Ascending aorta (tissue), 2 donors: ENCODE measurements at regions not wholly inside any gene's neighbourhood (a gene's known extent, or its start where the extent isn't known, plus 50 kb on each side); places are given as distances from the start of the nearest gene placed in this dataset.

Experiments used
- DNase-seq, 2 donors: peaks; one replicate each; pipeline ENCODE4 v3.0.0-alpha.2; 2019; ENCODE audit warnings: low spot score in 2 of 2
- H3K27ac ChIP-seq, 2 donors: fragments of 200-600 bp; sonication (generic); one replicate each; pipeline ENCODE4 v1.5.1; 2016 to 2017; ENCODE audit warnings: mild to moderate bottlenecking in 1 of 2
- H3K27me3 ChIP-seq: fragments of 200-600 bp; sonication (generic); one replicate; pipeline ENCODE4 v1.5.1; 2017
- H3K36me3 ChIP-seq, 2 donors: fragments of 200-600 bp; sonication (generic); one replicate each; pipeline ENCODE4 v1.5.1; 2016
- H3K4me1 ChIP-seq, 2 donors: fragments of 200-600 bp; sonication (generic); one replicate each; pipeline ENCODE4 v1.5.1; 2016 to 2017; ENCODE audit warnings: mild to moderate bottlenecking in 1 of 2
- H3K4me3 ChIP-seq, 2 donors: fragments of 200-600 bp; sonication (generic); one replicate each; pipeline ENCODE4 v1.5.1; 2016 to 2017; ENCODE audit warnings: mild to moderate bottlenecking in 1 of 2
- H3K9me3 ChIP-seq, 2 donors: fragments of 200-600 bp; sonication (generic); one replicate each; pipeline ENCODE4 v1.5.1; 2016
- intact Hi-C: fragments of 100-400 bp; cut with DNase I; formaldehyde crosslinking; loops from one replicate; pipeline ENCODE4 v1.15.1; 2023
- TF ChIP-seq, protein P1 (sequence below), 3 experiments: fragments of 200-600 bp in 2 of 3; fragments of 450-650 bp in 1 of 3; sonication (generic) in 2 of 3; IDR thresholded peaks; one replicate each; pipeline ENCODE4 v1.5.1; 2016 to 2019; ENCODE audit warnings: antibody characterized with exemption in 3 of 3, mild to moderate bottlenecking in 1 of 3, moderate library complexity in 1 of 3

DNA sequence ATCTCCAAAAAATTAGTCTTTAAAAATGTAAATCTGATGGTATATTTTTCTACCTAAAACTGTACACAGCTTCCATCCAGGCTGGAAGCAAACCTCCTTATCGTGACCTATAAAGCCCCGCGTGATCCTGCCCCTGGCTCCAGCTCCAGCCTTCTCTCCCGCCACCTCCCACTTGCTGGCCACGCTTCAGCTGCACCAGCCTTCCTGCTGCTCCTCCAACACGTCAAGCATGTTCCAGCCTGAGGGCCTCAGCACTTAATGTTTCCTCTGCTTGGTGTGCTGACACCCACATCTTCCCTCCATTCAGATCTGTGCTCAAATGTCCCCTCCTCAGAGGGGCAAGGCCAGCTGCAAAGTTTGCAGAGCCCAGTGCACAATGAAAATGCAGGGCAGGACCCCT lies 123.5 kb upstream of the MAGI3 start:
- TF ChIP-seq, protein P1, sequence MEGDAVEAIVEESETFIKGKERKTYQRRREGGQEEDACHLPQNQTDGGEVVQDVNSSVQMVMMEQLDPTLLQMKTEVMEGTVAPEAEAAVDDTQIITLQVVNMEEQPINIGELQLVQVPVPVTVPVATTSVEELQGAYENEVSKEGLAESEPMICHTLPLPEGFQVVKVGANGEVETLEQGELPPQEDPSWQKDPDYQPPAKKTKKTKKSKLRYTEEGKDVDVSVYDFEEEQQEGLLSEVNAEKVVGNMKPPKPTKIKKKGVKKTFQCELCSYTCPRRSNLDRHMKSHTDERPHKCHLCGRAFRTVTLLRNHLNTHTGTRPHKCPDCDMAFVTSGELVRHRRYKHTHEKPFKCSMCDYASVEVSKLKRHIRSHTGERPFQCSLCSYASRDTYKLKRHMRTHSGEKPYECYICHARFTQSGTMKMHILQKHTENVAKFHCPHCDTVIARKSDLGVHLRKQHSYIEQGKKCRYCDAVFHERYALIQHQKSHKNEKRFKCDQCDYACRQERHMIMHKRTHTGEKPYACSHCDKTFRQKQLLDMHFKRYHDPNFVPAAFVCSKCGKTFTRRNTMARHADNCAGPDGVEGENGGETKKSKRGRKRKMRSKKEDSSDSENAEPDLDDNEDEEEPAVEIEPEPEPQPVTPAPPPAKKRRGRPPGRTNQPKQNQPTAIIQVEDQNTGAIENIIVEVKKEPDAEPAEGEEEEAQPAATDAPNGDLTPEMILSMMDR (IDR thresholded peaks at IDR 0.05): no peak
- Histone ChIP-seq H3K36me3 (no peaks in the 10 kb centered on the region), H3K9me3 (no peaks in the 10 kb centered on the region), H3K4me3 (no peak overlapping the region), H3K27me3 (no peaks in the 10 kb centered on the region), H3K4me1 (no peaks in the 10 kb centered on the region), H3K27ac (no peak overlapping the region)
- intact Hi-C loops: no loop called here
- DNase-seq: no peak

DNA sequence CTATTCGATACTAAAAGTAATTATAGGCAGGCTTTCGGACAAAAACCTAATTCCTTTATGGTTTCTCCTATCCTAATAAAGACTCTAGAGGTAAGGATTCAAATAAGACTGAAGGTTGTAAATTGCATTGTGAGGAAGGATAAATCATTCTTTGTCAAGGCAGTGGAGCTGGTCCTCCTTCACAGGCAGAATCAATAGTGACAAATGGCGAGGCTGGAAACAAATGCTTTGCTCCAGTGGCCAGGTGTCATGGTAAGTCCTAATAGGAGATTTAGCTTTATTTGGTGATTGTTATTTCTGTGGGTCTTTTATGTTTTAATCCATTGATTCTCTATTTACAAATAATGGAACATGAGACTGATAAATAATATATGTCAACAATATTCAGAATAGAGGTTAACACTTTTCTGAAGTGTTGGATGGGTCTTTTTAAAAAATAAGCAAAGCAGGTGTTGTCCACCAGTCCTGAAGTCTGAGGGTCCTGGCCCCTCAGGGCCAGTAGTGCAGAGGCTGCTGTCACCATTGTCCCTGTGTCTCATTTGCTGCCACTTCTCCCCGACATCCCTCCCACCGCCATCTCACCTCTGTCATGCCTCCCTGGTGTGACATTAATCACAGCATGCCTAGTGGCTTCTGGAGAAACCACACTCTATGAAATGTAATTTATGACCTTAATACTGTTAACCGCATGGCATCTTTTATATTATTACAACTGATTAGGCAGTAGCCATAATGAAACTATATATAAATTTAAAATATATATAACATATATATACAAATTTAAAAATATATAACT lies 120.9 kb upstream of the MAGI3 start:
- DNase-seq: no peak
- intact Hi-C loops: no loop called here

DNA sequence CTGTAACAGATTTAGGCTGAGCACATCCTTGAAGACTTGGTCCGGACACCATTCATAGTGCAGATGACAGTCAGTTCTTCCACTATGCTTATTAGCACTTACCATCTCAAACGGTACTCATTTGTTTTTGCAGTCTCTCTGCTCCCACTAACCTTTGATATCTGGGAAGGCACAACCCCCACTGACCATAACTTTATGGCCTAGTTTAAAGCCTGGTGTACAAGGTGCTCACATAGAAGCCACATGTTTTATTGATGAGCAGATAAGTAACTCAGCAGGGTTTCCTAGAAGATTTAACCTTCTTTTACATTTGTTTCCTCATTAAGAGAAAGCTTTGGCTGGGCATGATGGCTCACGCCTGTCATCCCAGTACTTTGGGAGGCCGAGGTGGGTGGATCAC lies 119.3 kb upstream of the MAGI3 start:
- Histone ChIP-seq H3K27me3 (no peaks in the 10 kb centered on the region), H3K36me3 (no peaks in the 10 kb centered on the region), H3K4me3 (no peak overlapping the region), H3K27ac (no peak overlapping the region), H3K9me3 (no peaks in the 10 kb centered on the region), H3K4me1 (no peaks in the 10 kb centered on the region)
- TF ChIP-seq, protein P1 (IDR thresholded peaks at IDR 0.05): no peak
- DNase-seq: no peak
- intact Hi-C loops: no loop called here

More for the DNA sequence above, 120.9 kb upstream of the MAGI3 start:
- no peaks in the 10 kb centered on the region for H3K9me3 ChIP-seq
- TF ChIP-seq, protein P1 (IDR thresholded peaks at IDR 0.05): no peak
- H3K27ac ChIP-seq: no peak overlapping the region
- no peaks in the 10 kb centered on the region for H3K27me3 ChIP-seq
- H3K4me1 ChIP-seq: no peaks in the 10 kb centered on the region
- no peaks in the 10 kb centered on the region for H3K36me3 ChIP-seq
- H3K4me3 ChIP-seq: no peak overlapping the region

DNA sequence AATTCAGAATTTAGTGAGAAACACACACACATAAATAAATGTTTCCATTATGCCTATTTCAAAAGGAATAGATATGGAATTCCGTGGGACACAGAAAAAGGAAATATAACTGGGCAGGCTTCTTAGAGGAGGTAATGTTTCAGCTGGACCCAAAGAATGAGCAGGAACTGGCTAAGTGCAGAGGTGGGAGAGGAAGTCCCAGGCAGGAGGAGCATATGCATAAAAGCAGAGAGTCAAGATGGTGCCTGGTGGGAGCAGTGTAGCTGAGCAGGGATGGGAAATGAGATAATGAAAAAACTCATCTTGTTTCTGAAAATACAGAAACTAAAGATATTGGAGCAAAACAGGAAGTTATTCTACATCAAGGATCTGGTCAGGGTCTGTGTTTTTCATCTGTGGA lies 115.2 kb upstream of the MAGI3 start:
- no peaks in the 10 kb centered on the region for H3K4me1 ChIP-seq
- TF ChIP-seq, protein P1 (IDR thresholded peaks at IDR 0.05): no peak
- H3K9me3 ChIP-seq: no peaks in the 10 kb centered on the region
- H3K27me3 ChIP-seq: no peaks in the 10 kb centered on the region
- H3K36me3 ChIP-seq: no peaks in the 10 kb centered on the region
- intact Hi-C loops: no loop called here
- H3K4me3 ChIP-seq: no peak overlapping the region
- DNase-seq: no peak
- no peak overlapping the region for H3K27ac ChIP-seq

DNA sequence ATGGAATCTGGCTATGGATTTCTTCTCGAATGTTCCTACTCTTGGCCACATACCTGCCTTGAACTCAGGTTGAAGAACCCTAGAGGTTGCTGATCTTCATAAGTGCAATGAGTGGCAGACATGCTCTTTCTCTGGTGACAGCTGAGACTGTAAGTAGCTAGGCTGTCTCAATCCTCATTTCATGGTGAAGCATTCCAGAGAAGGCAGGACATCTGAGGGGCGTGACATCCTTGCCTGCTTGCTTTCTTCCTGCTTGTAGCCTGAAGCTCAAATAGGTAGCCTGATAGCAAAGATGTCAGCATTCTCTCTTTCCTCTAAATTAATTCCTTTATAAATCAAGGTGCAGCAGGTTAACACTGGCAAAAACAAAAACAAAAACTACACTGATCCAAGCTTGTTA lies 114.6 kb upstream of the MAGI3 start:
- intact Hi-C loops: no loop called here
- TF ChIP-seq, protein P1 (IDR thresholded peaks at IDR 0.05): no peak
- H3K4me3 ChIP-seq: no peak overlapping the region
- no peaks in the 10 kb centered on the region for H3K36me3 ChIP-seq
- DNase-seq: no peak
- no peaks in the 10 kb centered on the region for H3K27me3 ChIP-seq
- H3K4me1 ChIP-seq: no peaks in the 10 kb centered on the region
- no peaks in the 10 kb centered on the region for H3K9me3 ChIP-seq
- H3K27ac ChIP-seq: no peak overlapping the region
